GM18502 (cell line): ENCODE measurements at regions not wholly inside any gene's neighbourhood (a gene's known extent, or its start where the extent isn't known, plus 50 kb on each side); places are given as distances from the start of the nearest gene placed in this dataset.

Experiments
- ATAC-seq: cut with Tn5 transposase; IDR thresholded peaks from one replicate; pipeline ENCODE4 v1.9.1; 2021; ENCODE audit warnings: mild to moderate bottlenecking; ENCODE audit not compliant: unreplicated experiment, poor library complexity

GRCh38 chr20:57069442-57069841 is 197.0 kb downstream of the BMP7 start:
- ATAC-seq = no peak

GRCh38 chr20:57070296-57070695 is 196.1 kb downstream of the BMP7 start:
- ATAC-seq = no peak

GRCh38 chr20:57071283-57071731 is 195.1 kb downstream of the BMP7 start:
- ATAC-seq = no peak

DNA sequence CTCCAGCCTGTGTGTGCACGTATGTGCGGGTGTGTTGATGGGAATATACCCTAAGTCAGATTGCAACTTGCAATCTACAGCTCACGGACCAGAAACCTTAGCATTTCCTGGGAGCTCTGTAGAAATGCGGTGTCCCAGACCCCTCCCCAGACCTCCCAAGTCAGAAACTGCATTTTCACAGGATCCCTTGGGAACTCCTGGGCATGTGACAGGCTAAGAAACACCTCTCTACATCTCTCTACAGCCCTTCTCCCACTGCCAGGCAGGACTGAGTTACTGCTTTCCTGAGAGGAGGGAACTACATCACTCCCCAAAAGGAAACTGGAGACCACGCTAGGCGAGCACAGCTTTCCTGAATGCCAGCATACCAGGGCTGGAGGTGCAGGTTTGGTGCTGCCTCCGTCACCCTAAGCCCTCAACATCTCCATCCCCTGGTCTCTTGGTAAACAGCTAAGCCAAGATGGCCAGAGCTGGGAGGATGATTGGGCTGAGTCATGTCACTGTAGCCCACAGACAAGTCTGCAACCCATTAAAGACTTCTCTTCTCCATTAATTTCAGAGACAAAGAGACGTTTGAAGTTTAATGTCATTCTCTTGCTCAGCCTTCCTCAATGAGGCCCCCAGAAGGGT is 194.4 kb downstream of the BMP7 start:
- ATAC-seq = no peak

- no peak for ATAC-seq
Observed at GRCh38 chr20:57073402-57073801, 193.0 kb downstream of the BMP7 start.

- ATAC-seq = no peak
Observed at GRCh38 chr20:57074386-57074785, 192.1 kb downstream of the BMP7 start.

DNA sequence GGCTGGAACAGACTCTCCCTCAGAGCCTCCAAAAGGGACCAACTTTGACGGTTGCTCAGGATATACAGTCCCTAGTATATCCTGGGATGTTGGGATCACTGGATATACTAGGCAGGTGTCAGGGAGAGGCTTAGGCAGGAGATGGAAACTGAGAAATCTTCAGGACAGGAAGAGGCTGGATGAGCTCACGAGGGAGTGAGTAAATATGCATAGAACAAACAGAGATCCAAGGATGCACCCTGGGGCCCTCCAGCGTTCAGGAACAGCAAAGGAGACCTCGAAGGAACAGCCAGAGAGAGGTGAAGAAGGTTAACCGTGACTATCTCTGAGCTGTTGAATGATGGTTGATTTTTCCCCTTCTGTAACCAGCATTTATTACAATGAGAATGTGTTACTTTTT is 191.3 kb downstream of the BMP7 start:
- no peak for ATAC-seq

DNA sequence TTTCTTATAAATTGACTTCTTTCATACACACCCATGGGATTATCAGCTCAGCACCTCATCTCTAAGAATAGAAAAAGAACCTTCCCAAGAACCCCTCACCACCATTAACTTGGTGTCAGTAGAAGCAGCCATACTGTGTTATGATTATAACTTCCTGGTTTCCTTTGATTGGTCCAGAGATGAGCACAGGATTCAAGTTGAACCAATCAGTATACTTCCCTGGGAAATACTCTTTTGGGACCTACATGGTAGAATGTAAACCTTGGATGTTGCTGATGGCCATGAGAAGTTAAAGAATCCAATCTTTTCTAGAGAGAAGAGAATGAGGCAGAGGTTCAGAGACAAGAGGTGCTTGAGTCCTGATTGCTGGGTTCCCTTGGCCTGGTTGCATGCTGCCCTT is 190.8 kb downstream of the BMP7 start:
- no peak for ATAC-seq

GRCh38 chr20:57076152-57076652 is 190.2 kb downstream of the BMP7 start:
- no peak for ATAC-seq

GRCh38 chr20:57076951-57077350 is 189.5 kb downstream of the BMP7 start:
- no peak for ATAC-seq

GRCh38 chr20:57078116-57078515 is 188.3 kb downstream of the BMP7 start:
- no peak for ATAC-seq

GRCh38 chr20:57079031-57080005 is 187.1 kb downstream of the BMP7 start:
- ATAC-seq = no peak

DNA sequence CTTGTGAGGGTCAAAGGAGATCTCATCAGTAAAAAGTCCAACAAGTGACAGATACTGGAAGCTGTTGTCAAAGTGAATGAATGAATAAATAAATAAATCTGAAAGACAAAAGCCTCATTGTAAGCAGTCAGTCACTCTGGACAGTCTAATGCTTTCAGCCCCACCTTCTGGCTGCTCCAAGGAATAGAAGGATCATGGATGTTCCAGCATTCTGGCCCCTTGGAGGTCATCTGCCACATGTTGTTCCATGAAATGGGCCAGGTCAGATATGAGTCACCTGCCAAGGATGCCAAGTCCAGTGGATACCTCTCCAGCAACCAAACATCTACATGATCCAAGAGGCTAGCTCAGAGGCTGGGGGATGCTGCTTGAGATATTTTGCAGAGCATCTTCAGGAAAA is 185.6 kb downstream of the BMP7 start:
- ATAC-seq = no peak

GRCh38 chr20:57082357-57082945 is 184.0 kb downstream of the BMP7 start:
- ATAC-seq = no peak

DNA sequence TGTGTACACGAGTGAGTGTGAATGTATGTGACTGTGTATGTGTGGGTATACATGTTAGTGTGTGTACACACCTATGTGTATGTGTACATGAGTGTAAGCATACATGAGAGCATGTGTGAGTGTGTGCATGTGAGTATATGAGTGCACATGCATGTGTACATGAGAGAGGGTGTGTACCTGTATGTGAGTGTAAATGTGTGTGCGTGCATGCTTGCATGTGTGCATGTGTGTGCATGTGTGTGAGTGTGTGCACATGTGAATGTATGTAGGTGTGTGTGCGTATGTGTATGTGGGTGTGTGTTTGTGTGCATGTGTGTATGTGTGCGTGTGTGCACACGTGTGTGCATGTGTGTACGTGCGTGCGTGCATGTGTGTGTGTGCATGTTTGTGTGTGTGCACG is 183.4 kb downstream of the BMP7 start:
- ATAC-seq = no peak

DNA sequence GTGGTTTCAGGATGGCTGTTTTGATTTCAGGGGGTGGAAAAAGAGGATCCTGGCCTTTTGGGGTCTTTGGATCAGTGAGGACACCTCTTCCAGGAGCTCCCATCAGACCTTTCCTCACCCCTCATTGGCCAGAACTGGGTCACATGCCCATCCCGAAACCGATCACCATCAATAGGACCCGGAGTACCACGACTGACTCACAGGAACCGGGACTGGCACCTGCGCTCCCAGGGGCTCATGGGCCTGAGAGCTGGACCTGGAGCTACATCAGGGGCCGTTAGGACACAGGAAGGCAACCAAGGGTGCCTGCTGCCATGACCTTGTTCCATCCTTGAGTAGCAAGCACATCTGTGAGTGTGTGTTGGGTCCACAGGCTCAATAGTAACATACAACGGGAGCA is 180.4 kb downstream of the BMP7 start:
- no peak for ATAC-seq

DNA sequence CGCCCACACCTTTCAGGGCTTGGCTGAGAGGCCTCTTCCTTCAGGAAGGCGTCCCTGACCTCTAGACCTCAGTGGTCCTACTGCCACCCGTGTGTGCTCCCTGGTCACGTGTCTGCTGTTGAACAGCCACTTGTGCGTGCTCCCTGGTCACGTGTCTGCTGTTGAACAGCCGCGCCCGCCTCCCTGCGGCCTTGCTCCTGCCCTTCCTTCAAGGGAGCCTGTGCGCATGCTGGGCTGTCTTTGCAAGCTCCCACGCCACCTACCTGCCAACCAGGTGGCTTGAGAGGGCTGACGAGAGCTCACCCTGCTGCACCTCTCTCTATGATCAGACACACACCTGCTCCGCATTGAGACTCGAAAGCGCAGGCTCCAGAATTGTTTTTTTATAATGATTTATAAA is 179.3 kb downstream of the BMP7 start:
- no peak for ATAC-seq

- no peak for ATAC-seq
Observed at GRCh38 chr20:57087705-57088104, 178.7 kb downstream of the BMP7 start.

DNA sequence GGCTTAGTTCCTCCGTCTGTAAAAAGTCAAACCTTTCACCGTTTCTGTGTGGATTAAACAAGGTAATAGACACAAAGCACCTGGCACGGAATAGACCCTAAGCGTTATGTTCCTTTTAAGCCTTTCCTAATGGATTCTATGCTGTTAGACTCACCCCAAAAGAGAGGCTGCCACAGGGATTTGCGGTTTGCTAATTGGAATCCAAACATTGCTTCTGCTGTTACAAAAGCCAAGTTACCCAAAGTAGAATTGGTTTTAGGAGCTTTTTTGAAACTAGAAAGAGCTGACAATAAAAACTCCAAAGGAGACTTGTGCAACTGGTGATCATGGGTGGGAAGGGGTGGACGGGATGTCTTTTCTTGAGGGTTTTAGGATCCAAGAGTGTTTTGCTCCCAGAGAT is 178.0 kb downstream of the BMP7 start:
- no peak for ATAC-seq

GRCh38 chr20:57089699-57090144 is 176.7 kb downstream of the BMP7 start:
- ATAC-seq = no peak
